ENCODE measurements at regions not wholly inside any gene's neighbourhood (a gene's known extent, or its start where the extent isn't known, plus 50 kb on each side); places are given as distances from the start of the nearest gene placed in this dataset.

- H3K4me1 Mint-ChIP-seq, result peaks cover 7 to 10% of the 10 kb centered on the region in 2 donors
- no peak overlapping the region for H3K4me3 Mint-ChIP-seq
- H3K27me3 Mint-ChIP-seq, result no peaks in the 10 kb centered on the region
- ATAC-seq (replicated peaks), result no peak
- no peak for DNase-seq
- H3K36me3 Mint-ChIP-seq, result no peaks in the 10 kb centered on the region
- H3K9me3 Mint-ChIP-seq, result no peaks in the 10 kb centered on the region
- no peak overlapping the region for H3K27ac Mint-ChIP-seq
Measured at GRCh38 chr18:8962192-8962779, 140.2 kb upstream of the NDUFV2 start.

- no peaks in the 10 kb centered on the region for H3K36me3 Mint-ChIP-seq
- ATAC-seq (replicated peaks) (no peak), DNase-seq (no peak)
- no peak overlapping the region for H3K4me3 Mint-ChIP-seq
- H3K9me3 Mint-ChIP-seq, result no peaks in the 10 kb centered on the region
- no peaks in the 10 kb centered on the region for H3K27me3 Mint-ChIP-seq
- no peak overlapping the region for H3K27ac Mint-ChIP-seq
- peaks cover 14 to 15% of the 10 kb centered on the region in 2 donors for H3K4me1 Mint-ChIP-seq
Measured at GRCh38 chr18:8962855-8963635, 139.5 kb upstream of the NDUFV2 start.

GRCh38 chr18:8963876-8964275 is 138.6 kb upstream of the NDUFV2 start:
- Mint-ChIP-seq H3K4me1 (peaks cover 16% of the 10 kb centered on the region in 2 donors), H3K27me3 (no peaks in the 10 kb centered on the region), H3K4me3 (no peak overlapping the region), H3K36me3 (no peaks in the 10 kb centered on the region), H3K27ac (no peak overlapping the region), H3K9me3 (no peaks in the 10 kb centered on the region)
- ATAC-seq (replicated peaks) (no peak), DNase-seq (no peak)

- Mint-ChIP-seq H3K27me3 (no peaks in the 10 kb centered on the region), H3K9me3 (peaks cover 0 to 2% of the 10 kb centered on the region in 2 donors), H3K4me1 (peaks cover 16% of the 10 kb centered on the region in 2 donors), H3K36me3 (no peaks in the 10 kb centered on the region), H3K4me3 (no peak overlapping the region), H3K27ac (no peak overlapping the region)
- no peak for DNase-seq
- ATAC-seq (replicated peaks), result no peak
Measured at GRCh38 chr18:8965398-8965797, 137.1 kb upstream of the NDUFV2 start.

GRCh38 chr18:8966821-8967220 is 135.7 kb upstream of the NDUFV2 start:
- H3K9me3 Mint-ChIP-seq, result peaks cover 0 to 2% of the 10 kb centered on the region in 2 donors
- no peak overlapping the region for H3K27ac Mint-ChIP-seq
- DNase-seq (no peak), ATAC-seq (replicated peaks) (peak; percentile 57 to 70)
- no peaks in the 10 kb centered on the region for H3K36me3 Mint-ChIP-seq
- H3K27me3 Mint-ChIP-seq, result no peaks in the 10 kb centered on the region
- no peak overlapping the region for H3K4me3 Mint-ChIP-seq
- peaks cover 16% of the 10 kb centered on the region in 2 donors for H3K4me1 Mint-ChIP-seq

- Mint-ChIP-seq H3K9me3 (peaks cover 0 to 2% of the 10 kb centered on the region in 2 donors), H3K36me3 (no peaks in the 10 kb centered on the region), H3K27ac (no peak overlapping the region), H3K4me1 (peaks cover 16% of the 10 kb centered on the region in 2 donors), H3K27me3 (no peaks in the 10 kb centered on the region), H3K4me3 (no peak overlapping the region)
- DNase-seq (no peak), ATAC-seq (replicated peaks) (peak in 1 of 2 donors; percentile 22)
Measured at GRCh38 chr18:8967573-8967972, 134.9 kb upstream of the NDUFV2 start.

- Mint-ChIP-seq H3K27ac (no peak overlapping the region), H3K27me3 (no peaks in the 10 kb centered on the region), H3K9me3 (peaks cover 3% of the 10 kb centered on the region in 2 donors), H3K4me3 (no peak overlapping the region), H3K4me1 (peaks cover 10 to 16% of the 10 kb centered on the region in 2 donors), H3K36me3 (no peaks in the 10 kb centered on the region)
- no peak for ATAC-seq (replicated peaks)
- DNase-seq, result no peak
Measured at GRCh38 chr18:8969639-8970390, 132.7 kb upstream of the NDUFV2 start.

- H3K9me3 Mint-ChIP-seq, result peaks cover 3% of the 10 kb centered on the region in 2 donors
- H3K27ac Mint-ChIP-seq, result no peak overlapping the region
Measured at GRCh38 chr18:8970843-8971242, 131.7 kb upstream of the NDUFV2 start.

GRCh38 chr18:8972116-8972515 is 130.4 kb upstream of the NDUFV2 start:
- DNase-seq (no peak), ATAC-seq (replicated peaks) (no peak)
- Mint-ChIP-seq H3K27me3 (no peaks in the 10 kb centered on the region), H3K9me3 (peaks cover 3% of the 10 kb centered on the region in 2 donors), H3K4me3 (no peak overlapping the region), H3K36me3 (no peaks in the 10 kb centered on the region), H3K27ac (no peak overlapping the region), H3K4me1 (peaks cover 9 to 10% of the 10 kb centered on the region in 2 donors)

More at GRCh38 chr18:8970843-8971242, 131.7 kb upstream of the NDUFV2 start:
- DNase-seq (no peak), ATAC-seq (replicated peaks) (no peak)
- no peak overlapping the region for H3K4me3 Mint-ChIP-seq
- H3K27me3 Mint-ChIP-seq, result no peaks in the 10 kb centered on the region
- H3K36me3 Mint-ChIP-seq, result no peaks in the 10 kb centered on the region
- H3K4me1 Mint-ChIP-seq, result peaks cover 10 to 16% of the 10 kb centered on the region in 2 donors

- H3K9me3 Mint-ChIP-seq, result peaks cover 3% of the 10 kb centered on the region in 2 donors
- no peaks in the 10 kb centered on the region for H3K36me3 Mint-ChIP-seq
- H3K4me3 Mint-ChIP-seq, result no peak overlapping the region
- ATAC-seq (replicated peaks) (no peak), DNase-seq (no peak)
- no peaks in the 10 kb centered on the region for H3K27me3 Mint-ChIP-seq
- peaks cover 10 to 11% of the 10 kb centered on the region in 2 donors for H3K4me1 Mint-ChIP-seq
- no peak overlapping the region for H3K27ac Mint-ChIP-seq
Measured at GRCh38 chr18:8974279-8974678, 128.2 kb upstream of the NDUFV2 start.

GRCh38 chr18:8974696-8975095 is 127.8 kb upstream of the NDUFV2 start:
- peaks cover 3% of the 10 kb centered on the region in 2 donors for H3K9me3 Mint-ChIP-seq
- ATAC-seq (replicated peaks), result no peak
- H3K36me3 Mint-ChIP-seq, result no peaks in the 10 kb centered on the region
- peaks cover 11 to 16% of the 10 kb centered on the region in 2 donors for H3K4me1 Mint-ChIP-seq
- no peak for DNase-seq
- H3K4me3 Mint-ChIP-seq, result no peak overlapping the region
- no peak overlapping the region for H3K27ac Mint-ChIP-seq
- no peaks in the 10 kb centered on the region for H3K27me3 Mint-ChIP-seq

- Mint-ChIP-seq H3K4me1 (peaks cover 12 to 19% of the 10 kb centered on the region in 2 donors), H3K4me3 (no peak overlapping the region), H3K36me3 (no peaks in the 10 kb centered on the region)
Measured at GRCh38 chr18:8975624-8976023, 126.9 kb upstream of the NDUFV2 start.

GRCh38 chr18:8976606-8977005 is 125.9 kb upstream of the NDUFV2 start:
- H3K9me3 Mint-ChIP-seq, result peaks cover 1 to 3% of the 10 kb centered on the region in 2 donors
- no peak for ATAC-seq (replicated peaks)
- H3K27me3 Mint-ChIP-seq, result no peaks in the 10 kb centered on the region
- no peak for DNase-seq
- peak overlapping the region; percentile 52 for H3K27ac Mint-ChIP-seq
- no peaks in the 10 kb centered on the region for H3K36me3 Mint-ChIP-seq
- no peak overlapping the region for H3K4me3 Mint-ChIP-seq
- peaks cover 12 to 27% of the 10 kb centered on the region in 2 donors for H3K4me1 Mint-ChIP-seq

More at GRCh38 chr18:8975624-8976023, 126.9 kb upstream of the NDUFV2 start:
- no peak overlapping the region for H3K27ac Mint-ChIP-seq
- no peaks in the 10 kb centered on the region for H3K27me3 Mint-ChIP-seq
- DNase-seq (no peak), ATAC-seq (replicated peaks) (no peak)
- H3K9me3 Mint-ChIP-seq, result peaks cover 1 to 3% of the 10 kb centered on the region in 2 donors

GRCh38 chr18:8977166-8977565 is 125.3 kb upstream of the NDUFV2 start:
- Mint-ChIP-seq H3K4me1 (peaks cover 12 to 28% of the 10 kb centered on the region in 2 donors), H3K36me3 (no peaks in the 10 kb centered on the region), H3K27me3 (no peaks in the 10 kb centered on the region), H3K27ac (peak overlapping the region; percentile 52), H3K9me3 (peaks cover 1 to 3% of the 10 kb centered on the region in 2 donors), H3K4me3 (no peak overlapping the region)
- ATAC-seq (replicated peaks) (no peak), DNase-seq (no peak)

Measured in stimulated activated naive B cell treated with anti-CD40 and anti-IgM and Interleukin-4, amounts not matched to agents 10 μg/mL and 1 μg/mL and 100 μg/mL, for 72 hours (primary cell).